Gastroesophageal sphincter (tissue), 4 donors: ENCODE measurements at regions not wholly inside any gene's neighbourhood (a gene's known extent, or its start where the extent isn't known, plus 50 kb on each side); places are given as distances from the start of the nearest gene placed in this dataset.

ENCODE experiments used
- ATAC-seq: fragments of 150-250 bp; one replicate; pipeline ENCODE4 v1.9.1; 2016; ENCODE audit warnings: mild to moderate bottlenecking, moderate library complexity
- H3K27ac ChIP-seq, 4 donors: fragments of 200-600 bp; sonication (generic) in 3 of 4; 1 replicate in 3 of 4; 2 replicates in 1 of 4; pipeline ENCODE4 v1.5.1; 2016 to 2019
- H3K27me3 ChIP-seq: fragments of 200-600 bp; sonication (generic); one replicate; pipeline ENCODE4 v1.5.1; 2019
- H3K36me3 ChIP-seq, 2 donors: fragments of 200-600 bp; sonication (generic); one replicate each; pipeline ENCODE4 v1.5.1; 2019; ENCODE audit warnings: control low read depth in 1 of 2
- H3K4me1 ChIP-seq, 3 donors: fragments of 200-600 bp; sonication (generic); 1 replicate in 2 of 3; 2 replicates in 1 of 3; pipeline ENCODE4 v1.5.1; 2016 to 2019; ENCODE audit warnings: control low read depth in 2 of 3
- H3K4me3 ChIP-seq, 2 donors: fragments of 200-600 bp; sonication (generic); one replicate each; pipeline ENCODE4 v1.5.1; 2019; ENCODE audit warnings: mild to moderate bottlenecking in 1 of 2, moderate library complexity in 1 of 2
- H3K9me3 ChIP-seq, 3 donors: fragments of 200-600 bp; sonication (generic); one replicate each; pipeline ENCODE4 v1.5.1; 2017 to 2019; ENCODE audit warnings: control low read depth in 2 of 3
- CTCF ChIP-seq, 4 experiments: fragments of 200-600 bp in 2 of 4; fragments of 450-650 bp in 2 of 4; sonication (generic) in 1 of 4; IDR thresholded peaks; one replicate each; pipeline ENCODE4 v1.5.1; 2017 to 2019; ENCODE audit warnings: antibody characterized with exemption in 4 of 4, mild to moderate bottlenecking in 2 of 4, moderate library complexity in 2 of 4
- EP300 ChIP-seq: sonication (generic); formaldehyde crosslinking; IDR thresholded peaks from one replicate; pipeline ENCODE4 v1.6.1; 2017; ENCODE audit warnings: antibody characterized with exemption, mild to moderate bottlenecking
- POLR2A ChIP-seq, 2 donors: fragments of 450-650 bp; IDR thresholded peaks; one replicate each; pipeline ENCODE4 v1.6.1; 2017; ENCODE audit warnings: antibody characterized with exemption in 2 of 2, mild to moderate bottlenecking in 2 of 2, moderate library complexity in 1 of 2
- POLR2AphosphoS5 ChIP-seq: sonication (generic); formaldehyde crosslinking; IDR thresholded peaks from one replicate; pipeline ENCODE4 v1.6.1; 2017; ENCODE audit warnings: antibody characterized with exemption
- WGBS, 2 donors: methylation state at CpG; one replicate each; pipeline ENCODE4 v1.1.5; 2018; ENCODE audit warnings: low coverage in 1 of 2; 5-methylcytosine and 5-hydroxymethylcytosine counted together

DNA sequence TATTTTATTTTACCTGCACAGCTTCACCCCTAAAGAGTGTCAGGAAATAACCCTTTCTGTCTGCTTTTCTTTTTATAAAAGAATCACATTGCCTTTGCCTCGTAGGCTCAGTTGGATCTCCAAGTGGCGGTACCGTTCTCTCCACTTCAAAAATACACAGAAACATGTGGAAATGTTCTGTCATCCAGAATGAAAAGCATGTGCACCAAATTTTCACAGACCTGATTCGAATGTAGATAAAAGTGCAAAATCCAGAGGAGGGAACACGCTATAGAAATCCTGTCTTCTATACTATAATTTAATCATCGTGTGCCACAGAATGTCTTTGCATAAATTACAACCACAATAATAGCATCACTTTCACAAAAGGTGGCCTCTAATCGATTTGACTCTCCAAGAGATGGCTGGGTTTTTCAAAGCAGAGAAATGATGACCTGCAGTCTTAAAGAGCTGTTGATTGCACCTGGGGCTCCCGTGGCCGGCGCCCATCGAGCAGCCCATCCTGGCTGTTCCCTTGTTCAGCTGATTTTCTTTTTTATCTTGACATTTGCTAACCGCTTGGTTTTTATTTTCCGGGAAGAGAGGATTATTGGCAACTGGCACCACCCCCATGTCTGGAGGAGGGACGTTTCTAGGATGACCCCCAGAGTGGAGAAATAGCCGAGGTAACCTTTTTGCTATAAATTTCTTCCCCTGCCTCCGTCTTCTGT, 290.2 kb downstream of the SOX11 start:
- TF ChIP-seq EP300 (no peak), POLR2AphosphoS5 (no peak), POLR2A (IDR thresholded peaks at IDR 0.05) (no peak), CTCF (IDR thresholded peaks at IDR 0.05) (no peak)
- H3K36me3 ChIP-seq: no peaks in the 10 kb centered on the region
- peaks cover 51% of the 10 kb centered on the region for H3K27me3 ChIP-seq
- no peak for ATAC-seq
- WGBS, 2 donors: 78 to 81% methylated on average over 14 to 16 of the region's 16 CpGs
- no peak overlapping the region for H3K27ac ChIP-seq
- no peaks in the 10 kb centered on the region for H3K9me3 ChIP-seq
- no peak overlapping the region for H3K4me3 ChIP-seq
- peaks cover 0 to 8% (median 0%) of the 10 kb centered on the region in 3 donors for H3K4me1 ChIP-seq

DNA sequence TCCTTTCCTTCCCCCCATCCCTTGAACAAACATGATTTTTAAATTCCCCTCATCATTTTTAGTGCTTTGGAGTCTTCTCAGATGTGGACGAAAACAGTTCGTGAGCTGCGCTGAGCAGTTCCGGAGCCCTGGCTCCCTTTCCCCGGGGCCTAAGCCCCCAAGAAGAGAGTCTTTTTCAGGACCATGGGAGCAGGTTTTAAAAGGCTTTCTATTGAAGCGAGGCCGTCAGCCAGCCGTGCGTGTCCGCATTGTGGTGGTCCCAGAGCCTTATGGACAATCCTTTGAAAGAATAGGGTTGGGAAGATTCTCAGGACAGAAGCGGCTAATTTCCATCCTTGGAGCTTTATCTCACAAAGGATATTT, 290.7 kb downstream of the SOX11 start:
- peaks cover 0 to 8% (median 0%) of the 10 kb centered on the region in 3 donors for H3K4me1 ChIP-seq

DNA sequence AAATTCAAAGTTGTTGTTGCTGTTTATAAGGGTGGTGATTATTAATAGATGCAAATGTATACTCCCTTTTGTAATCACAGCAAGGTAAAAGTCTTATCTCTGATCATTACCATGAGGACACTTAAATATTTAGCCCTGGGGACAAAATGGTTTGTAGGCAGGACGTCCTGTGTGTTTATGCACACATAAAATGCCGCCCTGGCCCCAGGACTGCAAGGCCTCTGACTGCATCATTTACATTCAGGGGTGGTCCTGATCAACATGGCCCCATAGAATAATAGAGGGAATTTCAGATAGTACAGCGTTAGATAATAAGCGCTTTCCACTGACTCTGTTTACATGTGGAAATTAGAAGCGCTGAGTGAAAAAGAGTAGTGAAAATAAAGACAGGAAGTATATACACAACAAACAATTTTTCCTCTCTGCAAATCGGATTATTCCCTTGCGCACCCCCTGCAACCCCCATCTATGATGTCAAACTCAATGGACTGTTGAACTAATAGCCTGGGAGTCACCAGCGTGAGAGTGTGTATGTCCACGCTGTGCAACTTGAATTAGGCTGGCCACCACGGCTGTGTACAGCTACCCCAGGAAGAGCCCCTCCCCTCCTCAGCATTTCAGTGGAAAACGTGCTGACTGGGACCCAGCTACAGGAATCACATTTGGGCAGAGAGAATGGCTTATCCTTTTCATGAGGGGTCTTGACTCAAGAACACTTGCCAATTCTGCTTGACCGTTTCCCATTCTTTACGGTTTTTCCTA, 291.5 kb downstream of the SOX11 start:
- ATAC-seq: no peak
- no peak for TF ChIP-seq POLR2A (IDR thresholded peaks at IDR 0.05)
- WGBS, 2 donors: 87 to 93% methylated on average over 8 to 13 of the region's 13 CpGs
- no peak overlapping the region for H3K27ac ChIP-seq
- H3K4me3 ChIP-seq: no peak overlapping the region
- H3K27me3 ChIP-seq: peaks cover 51% of the 10 kb centered on the region
- H3K36me3 ChIP-seq: no peaks in the 10 kb centered on the region
- H3K4me1 ChIP-seq: peaks cover 0 to 8% (median 0%) of the 10 kb centered on the region in 3 donors
- H3K9me3 ChIP-seq: no peaks in the 10 kb centered on the region

More for the DNA sequence above, 290.7 kb downstream of the SOX11 start:
- Histone ChIP-seq H3K4me3 (no peak overlapping the region), H3K27ac (no peak overlapping the region), H3K27me3 (peaks cover 51% of the 10 kb centered on the region), H3K36me3 (no peaks in the 10 kb centered on the region), H3K9me3 (no peaks in the 10 kb centered on the region)
- WGBS, 2 donors: 84 to 94% methylated on average over 4 to 6 of the region's 11 CpGs
- ATAC-seq: no peak
- TF ChIP-seq CTCF (IDR thresholded peaks at IDR 0.05) (no peak), EP300 (no peak), POLR2AphosphoS5 (no peak), POLR2A (IDR thresholded peaks at IDR 0.05) (no peak)

- H3K36me3 ChIP-seq: no peaks in the 10 kb centered on the region
- WGBS, 2 donors: 70 to 100% methylated on average over 1 to 2 of the region's 2 CpGs
- no peak for TF ChIP-seq POLR2AphosphoS5
- TF ChIP-seq POLR2A (IDR thresholded peaks at IDR 0.05): no peak
- TF ChIP-seq EP300: no peak
- no peak for TF ChIP-seq CTCF (IDR thresholded peaks at IDR 0.05)
- no peaks in the 10 kb centered on the region for H3K9me3 ChIP-seq
- ATAC-seq: no peak
- H3K27ac ChIP-seq: no peak overlapping the region
- H3K27me3 ChIP-seq: peaks cover 51% of the 10 kb centered on the region
- H3K4me3 ChIP-seq: no peak overlapping the region
- H3K4me1 ChIP-seq: peaks cover 0 to 8% (median 0%) of the 10 kb centered on the region in 3 donors
These were observed 292.1 kb downstream of the SOX11 start for GRCh38 chr2:5984273-5984655.

DNA sequence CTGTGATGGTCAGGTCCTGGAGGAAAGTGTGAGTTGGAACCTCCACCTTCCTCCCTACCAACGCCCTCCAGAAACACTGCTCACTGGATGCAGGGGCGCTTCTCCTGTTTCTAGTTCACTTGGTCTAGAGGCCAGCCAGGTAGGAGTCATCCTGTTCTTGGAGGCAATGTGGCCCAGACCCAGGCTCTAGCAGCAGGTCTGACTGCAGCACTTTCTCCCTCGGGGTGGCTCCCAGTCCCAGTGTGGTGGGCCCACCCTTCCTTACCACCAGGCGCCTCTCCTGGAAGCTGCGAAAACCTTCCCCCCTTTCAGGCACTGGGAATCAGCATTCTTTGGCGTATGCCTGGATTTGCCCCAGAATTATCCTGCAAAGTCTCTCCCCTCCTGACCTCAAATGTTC, 292.8 kb downstream of the SOX11 start:
- H3K27ac ChIP-seq: no peak overlapping the region
- ATAC-seq: no peak
- no peak for TF ChIP-seq POLR2A (IDR thresholded peaks at IDR 0.05)
- TF ChIP-seq CTCF (IDR thresholded peaks at IDR 0.05): no peak
- TF ChIP-seq EP300: no peak
- no peak for TF ChIP-seq POLR2AphosphoS5
- no peak overlapping the region for H3K4me3 ChIP-seq
- H3K27me3 ChIP-seq: peaks cover 51% of the 10 kb centered on the region
- WGBS, 2 donors: 87 to 94% methylated on average over 2 to 5 of the region's 6 CpGs
- H3K36me3 ChIP-seq: no peaks in the 10 kb centered on the region
- no peaks in the 10 kb centered on the region for H3K9me3 ChIP-seq
- peaks cover 0 to 8% (median 0%) of the 10 kb centered on the region in 3 donors for H3K4me1 ChIP-seq
